Fibroblast of lung (primary cell): ENCODE measurements at regions not wholly inside any gene's neighbourhood (a gene's known extent, or its start where the extent isn't known, plus 50 kb on each side); places are given as distances from the start of the nearest gene placed in this dataset.

Source experiments
- DNase-seq, 2 donors: peaks; one replicate each; pipeline versions ENCODE4 v3.0.0 to v3.0.0-alpha.2; 2010; ENCODE audit warnings: low read depth in 2 of 2
- H2AFZ ChIP-seq: 2 replicates; pipeline ENCODE4 v1.5.1; 2012; ENCODE audit warnings: low read length, control low read depth, inconsistent platforms
- H3K27ac ChIP-seq: 2 replicates; pipeline ENCODE4 v1.5.1; 2011; ENCODE audit warnings: low read length, control low read depth; ENCODE audit not compliant: insufficient read depth
- H3K27me3 ChIP-seq: 2 replicates; pipeline ENCODE4 v1.5.1; 2011; ENCODE audit warnings: mild to moderate bottlenecking, low read length; ENCODE audit not compliant: control insufficient read depth, insufficient read depth
- H3K36me3 ChIP-seq: 2 replicates; pipeline ENCODE4 v1.5.1; 2011; ENCODE audit warnings: low read length; ENCODE audit not compliant: control insufficient read depth, insufficient read depth
- H3K4me1 ChIP-seq: 2 replicates; pipeline ENCODE4 v1.5.1; 2011; ENCODE audit warnings: low read length; ENCODE audit not compliant: control insufficient read depth, insufficient read depth; ENCODE audit errors: extremely low read depth
- H3K4me2 ChIP-seq: 2 replicates; pipeline ENCODE4 v1.5.1; 2011; ENCODE audit warnings: low read length, control low read depth; ENCODE audit not compliant: insufficient read depth; ENCODE audit errors: extremely low read depth
- H3K4me3 ChIP-seq, 4 experiments: fragments of 200-600 bp in 1 of 4; sonication (generic) in 1 of 4; replicated peaks in 1 of 4; 2 replicates each; pipeline ENCODE4 v1.5.1; 2011 to 2016; ENCODE audit warnings: low read length in 4 of 4, low read depth in 3 of 4, mild to moderate bottlenecking in 3 of 4, control low read depth in 2 of 4, inconsistent platforms in 1 of 4, mixed read lengths in 1 of 4; ENCODE audit not compliant: insufficient read depth in 1 of 4; ENCODE audit errors: control extremely low read depth in 1 of 4
- H3K79me2 ChIP-seq: 2 replicates; pipeline ENCODE4 v1.5.1; 2012; ENCODE audit warnings: mild to moderate bottlenecking, low read length, inconsistent platforms; ENCODE audit not compliant: control insufficient read depth, insufficient read depth
- H3K9ac ChIP-seq: 2 replicates; pipeline ENCODE4 v1.5.1; 2011; ENCODE audit warnings: mild to moderate bottlenecking, low read length, control low read depth; ENCODE audit not compliant: insufficient read depth
- H3K9me3 ChIP-seq: 2 replicates; pipeline ENCODE4 v1.5.1; 2012; ENCODE audit warnings: low read depth, low read length; ENCODE audit not compliant: control insufficient read depth, insufficient read depth
- H4K20me1 ChIP-seq: 2 replicates; pipeline ENCODE4 v1.5.1; 2011; ENCODE audit warnings: low read length; ENCODE audit not compliant: control insufficient read depth, insufficient read depth; ENCODE audit errors: extremely low read depth
- EZH2 ChIP-seq: IDR thresholded peaks from 2 replicates; pipeline ENCODE4 v1.5.1; 2012; ENCODE audit warnings: low read length, control low read depth, mild to moderate bottlenecking; ENCODE audit errors: missing control alignments
- TF ChIP-seq, protein P1 (sequence below), 2 donors: IDR thresholded peaks in 1 of 2; conservative IDR thresholded peaks in 1 of 2; 1 replicate in 1 of 2; 2 replicates in 1 of 2; pipeline ENCODE4 v1.5.1; 2011 to 2012; ENCODE audit warnings: low read length in 2 of 2, control low read depth in 1 of 2, inconsistent platforms in 1 of 2, low read depth in 1 of 2, mild to moderate bottlenecking in 1 of 2

GRCh38 chr2:122563781-122564180 is 808.3 kb downstream of the TSN start:
- Histone ChIP-seq H3K9ac (no peak overlapping the region), H3K36me3 (no peaks in the 10 kb centered on the region), H4K20me1 (no peaks in the 10 kb centered on the region), H3K4me1 (no peaks in the 10 kb centered on the region), H3K9me3 (no peaks in the 10 kb centered on the region), H2AFZ (no peak overlapping the region), H3K27ac (no peak overlapping the region), H3K27me3 (no peaks in the 10 kb centered on the region), H3K4me3 (no peak overlapping the region), H3K4me2 (no peak overlapping the region), H3K79me2 (no peaks in the 10 kb centered on the region)
- no peak for DNase-seq
- no peak for TF ChIP-seq EZH2
- TF ChIP-seq, protein P1, sequence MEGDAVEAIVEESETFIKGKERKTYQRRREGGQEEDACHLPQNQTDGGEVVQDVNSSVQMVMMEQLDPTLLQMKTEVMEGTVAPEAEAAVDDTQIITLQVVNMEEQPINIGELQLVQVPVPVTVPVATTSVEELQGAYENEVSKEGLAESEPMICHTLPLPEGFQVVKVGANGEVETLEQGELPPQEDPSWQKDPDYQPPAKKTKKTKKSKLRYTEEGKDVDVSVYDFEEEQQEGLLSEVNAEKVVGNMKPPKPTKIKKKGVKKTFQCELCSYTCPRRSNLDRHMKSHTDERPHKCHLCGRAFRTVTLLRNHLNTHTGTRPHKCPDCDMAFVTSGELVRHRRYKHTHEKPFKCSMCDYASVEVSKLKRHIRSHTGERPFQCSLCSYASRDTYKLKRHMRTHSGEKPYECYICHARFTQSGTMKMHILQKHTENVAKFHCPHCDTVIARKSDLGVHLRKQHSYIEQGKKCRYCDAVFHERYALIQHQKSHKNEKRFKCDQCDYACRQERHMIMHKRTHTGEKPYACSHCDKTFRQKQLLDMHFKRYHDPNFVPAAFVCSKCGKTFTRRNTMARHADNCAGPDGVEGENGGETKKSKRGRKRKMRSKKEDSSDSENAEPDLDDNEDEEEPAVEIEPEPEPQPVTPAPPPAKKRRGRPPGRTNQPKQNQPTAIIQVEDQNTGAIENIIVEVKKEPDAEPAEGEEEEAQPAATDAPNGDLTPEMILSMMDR (conservative IDR thresholded peaks at IDR 0.05 in 1 of 2, IDR thresholded peaks at IDR 0.05 in 1 of 2; ENCODE audit: low read depth in 1 of 2, low read length in 2 of 2) = no peak

DNA sequence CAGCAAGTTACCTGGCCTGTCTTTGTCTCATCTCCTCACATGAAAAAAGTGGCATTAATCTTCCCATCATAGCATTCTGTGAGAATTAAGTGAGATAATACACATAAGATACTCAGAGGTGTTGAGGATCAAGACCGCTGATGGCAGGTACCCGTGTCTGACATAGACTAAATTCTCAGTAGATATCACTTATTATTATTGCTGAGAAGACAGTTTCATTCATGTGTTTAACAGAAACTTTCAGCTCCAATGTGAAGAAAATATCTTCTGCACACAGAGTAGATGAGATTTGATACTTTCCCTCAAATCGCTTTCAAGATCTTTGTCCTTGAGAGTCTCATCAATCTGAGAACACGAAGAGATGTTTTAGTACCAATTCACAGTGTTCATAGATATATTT is 809.4 kb downstream of the TSN start:
- H3K4me1 ChIP-seq = no peaks in the 10 kb centered on the region
- H3K79me2 ChIP-seq = no peaks in the 10 kb centered on the region
- no peaks in the 10 kb centered on the region for H3K27me3 ChIP-seq
- H3K9ac ChIP-seq = no peak overlapping the region
- H2AFZ ChIP-seq = no peak overlapping the region
- H3K27ac ChIP-seq = no peak overlapping the region
- no peak overlapping the region for H3K4me3 ChIP-seq
- H3K4me2 ChIP-seq = no peak overlapping the region
- H3K36me3 ChIP-seq = no peaks in the 10 kb centered on the region
- H3K9me3 ChIP-seq = no peaks in the 10 kb centered on the region
- DNase-seq = no peak
- H4K20me1 ChIP-seq = no peaks in the 10 kb centered on the region
- TF ChIP-seq EZH2 = no peak
- TF ChIP-seq, protein P1 (conservative IDR thresholded peaks at IDR 0.05 in 1 of 2, IDR thresholded peaks at IDR 0.05 in 1 of 2; ENCODE audit: low read depth in 1 of 2, low read length in 2 of 2) = no peak

DNA sequence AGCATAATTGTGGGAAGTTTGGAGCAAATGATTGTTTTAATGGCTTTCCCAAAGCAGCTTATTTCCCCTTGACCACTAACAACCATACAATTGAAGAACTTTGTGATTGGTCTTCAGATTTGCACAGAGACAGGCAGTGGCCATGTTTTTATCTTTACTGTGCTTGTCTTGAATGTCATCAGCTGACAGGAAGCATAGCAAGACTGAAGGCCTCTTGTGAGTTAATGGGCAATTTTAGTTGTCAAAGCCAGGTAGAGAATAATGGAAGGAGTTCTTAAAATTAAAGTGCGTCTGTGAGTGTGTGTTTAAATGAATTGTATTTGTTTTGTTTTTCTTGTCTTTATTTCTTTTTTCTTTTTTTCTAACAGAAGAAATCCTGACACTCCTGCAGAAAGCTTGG is 809.9 kb downstream of the TSN start:
- DNase-seq = no peak
- Histone ChIP-seq H2AFZ (no peak overlapping the region), H3K4me2 (no peak overlapping the region), H3K27me3 (no peaks in the 10 kb centered on the region), H3K9me3 (no peaks in the 10 kb centered on the region), H3K27ac (no peak overlapping the region), H3K79me2 (no peaks in the 10 kb centered on the region), H3K9ac (no peak overlapping the region), H3K4me1 (no peaks in the 10 kb centered on the region), H3K4me3 (no peak overlapping the region), H3K36me3 (no peaks in the 10 kb centered on the region), H4K20me1 (no peaks in the 10 kb centered on the region)
- no peak for TF ChIP-seq EZH2
- TF ChIP-seq, protein P1 (conservative IDR thresholded peaks at IDR 0.05 in 1 of 2, IDR thresholded peaks at IDR 0.05 in 1 of 2; ENCODE audit: low read depth in 1 of 2, low read length in 2 of 2) = no peak
